ENCODE measurements at regions not wholly inside any gene's neighbourhood (a gene's known extent, or its start where the extent isn't known, plus 50 kb on each side); places are given as distances from the start of the nearest gene placed in this dataset.

- DNase-seq (ENCODE audit: low spot score) (no peak), FAIRE-seq (no peak), ATAC-seq (no peak)
- ChIA-PET CTCF (ENCODE audit: low intra/inter-chr PET ratio, low total read pairs) (no interaction called here), POLR2A (no interaction called here)
- intact Hi-C loops (cut with micrococcal nuclease; ENCODE audit: unreplicated experiment) (no loop called here), in situ Hi-C loops (cut with HindIII; ENCODE audit: extremely low pct_ligation_motif_present, low pct_unique_long_range_greater_than_20kb) (no loop called here)
- H3K79me2 ChIP-seq (ENCODE audit: insufficient read depth, low read length) = no peaks in the 10 kb centered on the region
- no peaks in the 10 kb centered on the region for H4K20me1 ChIP-seq (ENCODE audit: insufficient read depth, low read length)
- H3K4me3 ChIP-seq (replicated peaks in 1 of 3; ENCODE audit: insufficient read depth in 1 of 3, low read depth in 2 of 3, low read length in 3 of 3) = no peak overlapping the region
- no peak overlapping the region for H3K4me2 ChIP-seq (ENCODE audit: low read depth, low read length)
- no peak overlapping the region for H3K9ac ChIP-seq (ENCODE audit: insufficient read depth, low read depth, low read length)
- H3K4me1 ChIP-seq (ENCODE audit: insufficient read depth, low read length) = no peaks in the 10 kb centered on the region
- H3K9me3 ChIP-seq (ENCODE audit: low read length) = no peaks in the 10 kb centered on the region
- BruUV-seq (replicated peaks) = no TSS peak
- H3K27ac ChIP-seq (ENCODE audit: extremely low read length, insufficient read depth, low read length) = no peak overlapping the region
- no peaks in the 10 kb centered on the region for H3K27me3 ChIP-seq (ENCODE audit: control insufficient read depth in 1 of 2, insufficient read depth in 2 of 2, low read length in 2 of 2)
- TF ChIP-seq THYN1 (CRISPR knock-in tag; IDR thresholded peaks at IDR 0.05; ENCODE audit: borderline replicate concordance, low read depth) = no peak
- no peak for TF ChIP-seq ZNF83 (CRISPR knock-in tag; IDR thresholded peaks at IDR 0.05; ENCODE audit: borderline replicate concordance)
- TF ChIP-seq FOXJ3 (CRISPR knock-in tag; IDR thresholded peaks at IDR 0.05; ENCODE audit: borderline replicate concordance) = no peak
- no peak for TF ChIP-seq PHF8 (CRISPR knock-in tag; IDR thresholded peaks at IDR 0.05)
- no peak for TF ChIP-seq ZBTB44 (CRISPR knock-in tag; IDR thresholded peaks at IDR 0.05)
- no peak for TF ChIP-seq GMEB1 (CRISPR knock-in tag; IDR thresholded peaks at IDR 0.05; ENCODE audit: borderline replicate concordance)
- no peak for TF ChIP-seq ZNF720 (CRISPR knock-in tag; IDR thresholded peaks at IDR 0.05)
- TF ChIP-seq SNAI1 (CRISPR knock-in tag; IDR thresholded peaks at IDR 0.05; ENCODE audit: borderline replicate concordance) = no peak
- no peak for TF ChIP-seq SP5 (CRISPR knock-in tag; IDR thresholded peaks at IDR 0.05; ENCODE audit: borderline replicate concordance, low read depth)
- TF ChIP-seq NFIC (IDR thresholded peaks at IDR 0.05; ENCODE audit: low read length) = no peak
- TF ChIP-seq ATF1 (CRISPR knock-in tag; IDR thresholded peaks at IDR 0.05) = no peak
- no peak for TF ChIP-seq MAX (IDR thresholded peaks at IDR 0.05)
- no peak for TF ChIP-seq CSRNP1 (CRISPR knock-in tag; IDR thresholded peaks at IDR 0.05)
- TF ChIP-seq ZNF788 (CRISPR knock-in tag; IDR thresholded peaks at IDR 0.05; ENCODE audit: borderline replicate concordance) = no peak
- no peak overlapping the region for H2AFZ ChIP-seq (ENCODE audit: low read length)
- 0% methylated on average over 4 of the region's 4 CpGs for WGBS (ENCODE audit: low lambda C conversion rate)
- no peaks in the 10 kb centered on the region for H3K36me3 ChIP-seq (replicated peaks in 1 of 2; ENCODE audit: control insufficient read depth in 1 of 2, insufficient read depth in 2 of 2, low read length in 2 of 2)
Measured at GRCh38 chr5:171712616-171713015, 73.0 kb upstream of the SMIM23 start.

Measured in HepG2 (cell line).